H1 (cell line): ENCODE measurements at regions not wholly inside any gene's neighbourhood (a gene's known extent, or its start where the extent isn't known, plus 50 kb on each side); places are given as distances from the start of the nearest gene placed in this dataset.

Experiments
- EGR1 ChIP-seq: IDR thresholded peaks from 2 replicates; pipeline ENCODE4 v1.6.1; 2011; ENCODE audit warnings: low read depth, low read length, borderline replicate concordance
- GTF2F1 ChIP-seq: IDR thresholded peaks from 2 replicates; pipeline ENCODE4 v1.6.1; 2012; ENCODE audit warnings: low read depth, low read length, improper control_type of control experiment, borderline replicate concordance

DNA sequence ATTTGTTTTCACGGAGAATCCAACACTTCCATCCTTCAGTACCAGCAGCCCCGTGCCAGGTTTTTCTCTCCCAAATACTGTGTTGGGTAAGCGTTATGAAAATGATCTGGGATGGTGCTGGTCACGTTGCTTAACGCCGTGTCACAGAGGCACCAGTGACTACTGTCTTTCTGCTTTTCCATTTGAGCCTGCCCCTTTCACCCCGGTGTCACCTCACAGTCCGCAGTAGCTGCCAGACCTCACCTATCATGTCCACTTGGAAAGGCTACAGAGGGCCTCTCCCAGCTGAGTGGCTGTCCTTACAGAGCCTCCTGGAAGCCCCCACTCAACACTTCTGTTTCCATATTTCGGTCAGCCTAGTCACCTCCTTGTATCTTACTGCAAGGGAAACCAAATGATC lies 176.5 kb upstream of the ARID1B start:
- no peak for TF ChIP-seq GTF2F1
- no peak for TF ChIP-seq EGR1
